SK-N-SH treated with all-trans-retinoic acid at 6 μM for 48 hours (cell line): ENCODE measurements at regions not wholly inside any gene's neighbourhood (a gene's known extent, or its start where the extent isn't known, plus 50 kb on each side); places are given as distances from the start of the nearest gene placed in this dataset.

Experiments
- ARNTL ChIP-seq: fragments of 450-650 bp; formaldehyde crosslinking; IDR thresholded peaks from 2 replicates; pipeline ENCODE4 v1.5.0; 2020; ENCODE audit warnings: low read depth, mild to moderate bottlenecking, moderate library complexity, borderline replicate concordance
- GLIS3 ChIP-seq: fragments of 250-450 bp; sonication (Bioruptor Pico); IDR thresholded peaks from 2 replicates; pipeline ENCODE4 v1.5.0; 2020; ENCODE audit warnings: mild to moderate bottlenecking, moderate library complexity
- PPARA ChIP-seq: fragments of 250-450 bp; sonication (Bioruptor Pico); IDR thresholded peaks from 2 replicates; pipeline ENCODE4 v1.5.0; 2020; ENCODE audit warnings: mild to moderate bottlenecking, borderline replicate concordance
- RARB ChIP-seq: fragments of 250-450 bp; sonication (Bioruptor Pico); IDR thresholded peaks from 2 replicates; pipeline ENCODE4 v1.8.0; 2021; ENCODE audit warnings: mild to moderate bottlenecking, moderate library complexity
- TCF4 ChIP-seq: fragments of 250-450 bp; sonication (Bioruptor Pico); IDR thresholded peaks from 2 replicates; pipeline ENCODE4 v1.8.0; 2021; ENCODE audit warnings: mild to moderate bottlenecking, moderate library complexity, borderline replicate concordance
- TOX ChIP-seq: fragments of 250-450 bp; sonication (Bioruptor Pico); IDR thresholded peaks from 2 replicates; pipeline ENCODE4 v1.8.0; 2021; ENCODE audit warnings: mild to moderate bottlenecking, moderate library complexity, borderline replicate concordance
- ZC3H10 ChIP-seq: fragments of 250-450 bp; sonication (Bioruptor Pico); IDR thresholded peaks from 2 replicates; pipeline ENCODE4 v1.5.1; 2021; ENCODE audit warnings: mild to moderate bottlenecking, moderate library complexity
- ZNF565 ChIP-seq: fragments of 450-650 bp; formaldehyde crosslinking; conservative IDR thresholded peaks from 2 replicates; pipeline ENCODE4 v1.5.0; 2020; ENCODE audit warnings: low read depth, mild to moderate bottlenecking, moderate library complexity

- TF ChIP-seq GLIS3 (no peak), PPARA (no peak), TCF4 (CRISPR knock-in tag) (no peak), ZC3H10 (CRISPR knock-in tag) (no peak), TOX (no peak), RARB (CRISPR knock-in tag) (no peak), ARNTL (CRISPR knock-in tag) (no peak), ZNF565 (CRISPR knock-in tag) (no peak)
Measured at GRCh38 chr10:108633046-108633445, 1290.3 kb downstream of the XPNPEP1 start.
